T-helper 2 cell treated with Interferon-gamma antibody and Interleukin-4, amounts not matched to agents 100 ng/mL and 5 ng/mL, for 36 hours (primary cell): ENCODE measurements at regions not wholly inside any gene's neighbourhood (a gene's known extent, or its start where the extent isn't known, plus 50 kb on each side); places are given as distances from the start of the nearest gene placed in this dataset.
"Not testable (repeated sequence)": the region's sequence is repeated elsewhere in the genome, so short reads cannot be mapped to it uniquely, and the experiment has no call there.

Source experiments
- intact Hi-C: fragments of 100-400 bp; cut with micrococcal nuclease; formaldehyde crosslinking; loops from one replicate; pipeline ENCODE4 v1.15.1; 2023

DNA sequence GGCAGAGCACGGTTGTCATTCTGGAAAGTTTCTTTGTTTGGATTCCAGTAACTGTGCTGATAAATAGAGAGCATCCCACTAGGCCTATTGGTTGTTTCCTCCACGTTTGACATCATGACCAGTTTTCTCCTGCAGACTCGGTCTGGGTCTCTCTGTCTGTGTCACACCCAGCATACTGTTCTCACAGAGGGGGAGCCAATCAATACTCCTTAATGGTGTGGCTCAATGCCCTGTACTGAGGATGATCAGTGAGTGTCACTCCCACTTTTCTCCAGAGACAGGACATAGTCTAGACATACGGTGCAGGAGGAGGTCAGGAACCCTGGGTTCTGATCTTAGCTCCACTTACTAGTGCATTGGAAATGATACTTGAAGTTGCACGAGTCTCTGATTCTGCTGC, 88.2 kb upstream of the BLID start:
- intact Hi-C loops = no loop called here

DNA sequence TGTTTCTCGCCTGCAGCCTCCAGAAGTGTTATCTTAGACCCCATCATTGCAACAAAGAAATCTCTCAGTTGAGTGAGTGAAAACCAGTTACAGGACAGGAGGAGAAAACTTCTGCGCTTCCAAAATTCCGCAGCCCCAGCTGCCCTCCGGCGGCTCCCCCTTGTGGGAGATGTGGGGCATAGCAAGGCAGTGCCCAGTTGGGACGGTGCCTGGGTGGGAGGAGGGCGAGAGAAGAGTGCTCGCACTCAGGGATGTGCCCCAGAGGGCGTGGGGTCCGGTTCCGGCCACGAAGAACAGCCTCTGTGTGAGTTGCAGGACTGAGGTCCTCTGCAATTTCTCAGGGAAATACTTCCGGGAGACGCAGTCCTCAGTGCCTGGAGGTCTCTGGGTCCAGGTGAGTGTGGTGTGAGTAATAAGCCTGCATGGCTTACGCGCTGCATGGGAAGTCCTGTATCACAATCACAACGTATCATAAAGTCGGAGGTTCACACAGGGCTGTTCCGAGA, 87.0 kb upstream of the BLID start:
- intact Hi-C loops = loop anchor here (1.0 kb wide), 1 partner anchor 547 kb away; no protein-coding TSS in a partner anchor

DNA sequence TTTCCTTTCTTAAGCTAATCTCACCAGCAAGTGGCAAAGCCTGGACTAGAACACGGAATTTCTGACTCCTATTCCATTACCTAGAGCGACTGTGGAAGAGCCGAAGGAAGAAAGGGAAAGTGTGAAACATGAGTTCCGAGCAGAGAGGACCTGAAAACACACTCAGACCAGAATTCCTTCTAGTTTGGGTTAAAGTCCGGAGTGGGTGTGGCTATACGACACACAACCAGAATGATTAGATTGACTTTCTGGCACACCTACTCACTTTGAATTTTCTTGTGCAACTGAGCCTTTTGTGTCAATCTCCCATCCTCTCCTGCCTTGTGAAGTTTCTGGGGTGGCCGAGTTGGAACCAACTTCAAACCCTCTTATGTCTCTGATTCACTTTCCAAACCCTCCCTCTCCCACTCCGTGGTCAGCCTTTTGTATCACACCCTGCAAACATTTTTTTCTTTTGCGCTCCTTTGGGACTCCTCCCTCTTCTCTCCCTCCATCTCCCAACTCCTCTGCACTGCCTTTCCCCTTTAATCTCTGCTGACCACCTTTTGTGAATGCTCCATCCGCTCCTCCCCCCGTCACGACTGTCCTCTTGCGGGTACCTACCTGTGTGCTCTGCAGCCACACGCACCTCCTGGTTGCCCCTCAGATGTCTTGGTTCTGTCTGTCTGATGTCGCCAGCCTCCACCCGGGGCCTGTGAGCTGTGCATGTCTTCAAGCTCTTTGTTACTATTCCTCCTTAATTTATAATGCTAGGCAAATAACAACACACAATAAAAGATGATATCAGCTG, 86.3 kb upstream of the BLID start:
- intact Hi-C loops = no loop called here

DNA sequence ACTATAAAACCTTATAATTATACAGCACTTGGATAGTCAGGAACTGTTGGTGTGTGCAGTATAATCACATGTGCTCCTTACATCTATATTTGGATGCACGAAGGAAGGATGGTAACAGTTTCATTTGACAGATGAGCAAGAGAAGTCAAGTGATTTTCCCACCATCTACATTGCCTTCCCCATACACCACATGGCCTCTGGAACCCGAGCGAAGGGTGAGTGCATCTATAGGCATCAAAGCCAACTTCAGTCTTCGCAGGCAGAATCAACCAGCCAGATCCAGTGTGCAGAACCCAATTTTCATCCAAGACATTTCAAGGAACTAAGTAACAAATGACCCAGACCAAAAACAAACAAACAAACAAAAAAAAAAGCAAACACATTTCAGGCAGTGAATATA, 85.1 kb upstream of the BLID start:
- intact Hi-C loops = no loop called here

DNA sequence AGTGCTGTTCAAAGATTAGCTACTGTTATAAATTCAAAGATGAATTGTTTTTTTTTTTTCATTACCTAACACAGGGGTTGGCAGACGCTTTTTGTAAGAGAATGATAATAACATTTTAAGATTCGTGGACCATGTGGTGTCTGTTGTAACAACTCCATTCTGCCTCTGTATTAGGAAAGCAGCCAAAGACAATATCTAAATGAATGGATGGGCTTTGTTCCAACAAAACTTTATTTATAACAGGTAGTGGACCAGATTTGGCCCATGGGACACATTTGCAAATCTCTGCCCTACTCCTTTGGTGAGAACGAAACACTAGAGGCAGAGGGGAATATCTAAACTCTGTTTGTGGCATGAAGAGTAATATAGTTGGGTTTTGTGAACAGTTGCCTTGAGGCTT, 83.6 kb upstream of the BLID start:
- intact Hi-C loops = no loop called here

DNA sequence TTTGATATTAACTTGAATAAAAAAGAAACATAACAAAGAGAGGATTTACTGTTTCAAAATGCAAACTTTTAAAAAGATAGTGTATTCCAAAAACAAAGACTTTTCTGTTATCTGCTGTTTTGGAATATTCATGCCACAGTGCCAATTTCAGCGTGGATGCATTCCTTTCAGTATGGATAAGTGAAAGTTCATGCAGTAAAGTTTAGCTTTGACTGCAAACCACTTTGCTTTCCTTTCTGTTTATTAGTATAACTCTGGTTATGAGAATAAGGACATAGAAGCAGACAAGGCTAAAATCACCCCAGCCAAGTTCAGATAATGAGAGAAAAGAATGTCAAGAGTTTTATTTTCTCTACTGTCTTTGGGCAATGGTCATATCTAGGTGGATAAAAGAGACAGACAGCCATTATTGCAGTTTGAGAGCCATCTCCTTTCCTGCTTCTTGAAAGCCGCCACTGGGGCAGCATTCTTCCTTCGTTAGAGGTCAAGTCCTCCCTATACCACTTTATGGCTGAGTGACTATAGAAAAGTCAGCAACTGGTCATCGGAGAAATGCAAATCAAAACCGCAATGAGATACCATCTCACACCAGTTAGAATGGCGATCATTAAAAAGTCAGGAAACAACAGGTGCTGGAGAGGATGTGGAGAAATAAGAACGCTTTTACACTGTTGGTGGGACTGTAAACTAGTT, 82.4 kb upstream of the BLID start:
- intact Hi-C loops = no loop called here

DNA sequence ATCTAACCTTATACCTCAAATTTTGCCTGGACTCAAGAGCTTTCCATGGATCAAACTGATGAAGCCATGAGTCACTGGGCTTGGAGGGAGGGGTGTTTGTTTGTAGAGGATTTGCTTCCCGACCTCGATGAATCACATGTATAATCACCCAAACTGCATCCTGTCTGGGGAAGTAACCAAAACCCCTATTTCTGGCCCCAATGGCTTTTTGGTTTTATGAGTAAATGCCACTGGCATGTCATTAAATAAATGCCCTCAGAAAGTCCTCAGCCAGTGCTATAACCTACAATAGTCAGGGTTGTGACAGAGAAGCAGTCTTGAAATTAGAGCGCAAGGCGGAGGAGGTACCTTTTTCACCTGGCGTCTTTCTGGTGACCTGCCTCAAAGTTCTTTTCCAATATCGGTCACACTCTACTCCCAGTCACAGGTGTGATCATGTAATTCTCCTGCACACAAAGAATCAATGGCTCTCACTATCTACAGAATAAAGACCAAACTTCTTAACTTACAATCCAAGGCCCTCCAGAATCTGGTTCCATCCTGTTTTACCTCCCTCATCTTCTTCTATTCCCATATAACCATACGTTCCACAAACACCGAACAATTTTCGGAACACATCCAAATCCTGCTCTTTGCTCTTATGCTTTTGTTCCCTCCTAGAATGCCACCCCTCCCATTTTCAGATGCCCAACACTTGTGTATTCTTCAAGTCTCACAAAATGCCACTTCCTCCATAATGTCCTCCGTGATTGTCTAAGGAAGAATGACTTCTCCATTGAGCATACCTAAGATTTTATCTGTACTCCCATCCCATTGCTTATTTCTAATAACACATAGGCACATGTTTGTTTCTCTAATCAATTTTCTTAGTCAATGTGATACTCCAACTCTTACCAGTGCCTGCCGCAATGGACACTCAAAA, 81.3 kb upstream of the BLID start:
- intact Hi-C loops = no loop called here

DNA sequence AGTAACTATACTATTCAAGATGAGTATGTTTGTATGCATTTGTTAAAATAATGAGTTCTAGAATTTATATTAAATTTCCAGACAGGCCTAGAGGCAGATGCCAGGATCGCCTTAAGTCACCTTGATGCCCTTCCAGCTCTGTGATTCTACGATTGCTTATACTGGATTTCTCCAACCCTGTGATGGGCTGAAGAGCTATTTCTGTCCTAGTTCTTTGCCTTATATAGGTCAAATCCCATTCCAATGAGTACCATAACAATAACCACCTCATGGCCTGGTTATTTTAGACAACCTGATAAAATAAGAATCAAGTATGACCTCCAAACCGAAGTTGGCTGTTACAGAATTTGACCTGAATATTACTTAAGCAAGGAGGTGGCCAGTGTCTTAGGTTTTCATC, 79.8 kb upstream of the BLID start:
- intact Hi-C loops = no loop called here

DNA sequence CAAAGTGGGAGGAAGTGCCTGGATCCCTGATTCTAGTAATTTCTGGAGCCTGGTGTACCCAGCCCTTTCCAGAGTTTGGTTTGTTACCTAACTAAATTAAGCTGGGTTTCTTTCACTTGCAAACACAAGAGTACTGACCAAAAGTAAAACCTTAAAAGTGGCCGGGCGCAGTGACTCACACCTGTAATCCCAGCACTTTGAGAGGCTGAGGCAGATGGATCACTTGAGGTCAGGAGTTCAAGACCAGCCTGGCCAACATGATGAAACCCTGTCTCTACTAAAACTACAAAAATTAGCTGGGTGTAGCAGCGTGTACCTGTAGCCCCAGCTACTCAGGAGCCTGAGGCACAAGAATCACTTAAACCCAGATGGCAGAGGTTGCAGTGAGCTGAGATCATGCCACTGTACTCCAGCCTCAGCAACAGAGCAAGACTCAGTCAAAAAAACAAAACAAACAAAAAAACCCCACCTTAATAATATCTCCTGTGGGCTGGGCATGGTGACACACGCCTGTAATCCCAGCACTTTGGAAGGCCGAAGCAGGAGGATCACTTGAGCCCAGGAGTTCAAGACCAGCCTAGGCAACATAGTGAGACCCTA, 78.0 kb upstream of the BLID start:
- intact Hi-C loops = not testable (repeated sequence)

DNA sequence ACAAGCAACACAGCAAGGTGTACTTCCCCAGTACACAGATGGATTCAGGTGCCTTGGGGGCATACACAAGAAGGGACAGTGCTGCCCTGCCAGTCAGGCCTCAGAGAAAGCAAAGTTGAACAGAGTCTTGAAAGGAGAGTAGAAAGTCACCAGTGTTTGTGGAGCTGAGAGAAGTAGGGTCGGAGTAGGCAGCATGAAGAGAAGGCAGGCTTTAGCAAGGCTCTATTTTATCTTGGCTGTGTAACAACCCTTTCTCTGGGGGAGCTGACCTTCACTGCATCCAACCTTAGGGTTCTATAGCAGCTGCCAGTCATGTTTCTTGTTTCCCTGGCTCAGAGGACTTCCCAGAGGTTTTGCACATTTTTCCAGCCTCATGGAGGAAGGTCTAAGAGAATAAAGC, 77.4 kb upstream of the BLID start:
- intact Hi-C loops = no loop called here

DNA sequence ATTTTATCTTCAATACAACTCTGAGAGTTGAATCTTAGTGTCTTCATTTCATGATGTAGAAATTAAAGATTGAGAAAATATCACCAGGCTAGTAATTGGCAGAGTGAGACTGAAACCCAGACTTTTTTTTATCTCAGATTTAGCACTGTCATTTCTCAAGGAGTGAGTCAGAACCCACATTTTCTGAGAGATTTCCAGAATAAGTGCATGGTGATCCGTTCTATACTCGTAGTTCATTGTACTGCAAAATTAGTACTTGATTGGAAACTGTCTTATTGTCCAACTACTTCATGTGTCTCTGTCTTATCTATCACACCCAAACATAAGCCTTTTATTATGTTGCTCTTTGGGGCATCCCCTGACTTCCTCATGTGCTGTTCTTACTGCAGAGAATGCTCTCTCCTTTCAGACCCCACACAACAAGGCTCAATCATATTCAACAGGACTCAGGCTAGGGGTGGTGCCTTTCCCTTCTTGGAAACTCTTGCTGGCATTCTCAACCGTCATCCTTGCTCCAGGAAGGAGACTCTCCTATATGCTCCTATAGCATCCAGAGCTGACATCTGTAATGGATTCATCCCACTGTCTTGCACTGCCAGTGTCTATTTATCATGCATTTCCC, 76.7 kb upstream of the BLID start:
- intact Hi-C loops = no loop called here

DNA sequence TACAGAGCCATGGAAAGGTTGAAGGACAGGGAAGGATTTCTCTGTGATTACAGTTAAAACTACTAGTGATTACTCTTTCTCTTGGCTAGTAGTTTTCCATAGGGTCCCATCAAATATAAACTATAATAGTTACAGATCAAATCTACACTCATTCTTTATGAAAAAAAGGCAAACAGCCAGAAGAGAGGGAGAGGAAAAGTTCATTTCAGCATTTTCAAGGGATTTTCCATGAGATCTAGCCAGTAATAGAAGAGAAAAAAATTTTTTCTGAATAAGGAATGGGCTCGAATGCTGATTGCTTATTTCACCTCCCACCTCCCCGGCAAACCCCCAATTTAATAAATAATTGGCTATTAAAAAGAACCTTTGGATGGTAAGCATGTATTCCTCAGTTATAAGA, 74.8 kb upstream of the BLID start:
- intact Hi-C loops = no loop called here

DNA sequence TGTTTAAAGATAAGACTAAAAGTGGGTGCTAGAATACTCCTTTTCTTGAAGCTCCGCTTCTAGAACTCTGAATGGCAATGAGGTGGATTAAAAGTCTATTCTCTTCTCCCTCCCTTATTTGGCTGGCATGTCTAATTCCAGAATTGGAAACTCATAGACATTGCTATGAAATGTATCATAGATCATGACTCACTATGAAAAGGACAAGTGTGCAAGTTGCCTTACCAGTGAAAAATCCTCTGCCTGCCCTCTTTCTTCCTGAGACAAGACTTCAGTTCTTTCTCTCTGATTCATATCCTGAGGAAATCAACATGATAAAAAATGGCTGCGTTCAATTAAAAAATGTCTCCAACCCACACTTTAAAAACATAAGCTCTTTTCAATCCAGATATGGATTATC, 73.2 kb upstream of the BLID start:
- intact Hi-C loops = no loop called here

DNA sequence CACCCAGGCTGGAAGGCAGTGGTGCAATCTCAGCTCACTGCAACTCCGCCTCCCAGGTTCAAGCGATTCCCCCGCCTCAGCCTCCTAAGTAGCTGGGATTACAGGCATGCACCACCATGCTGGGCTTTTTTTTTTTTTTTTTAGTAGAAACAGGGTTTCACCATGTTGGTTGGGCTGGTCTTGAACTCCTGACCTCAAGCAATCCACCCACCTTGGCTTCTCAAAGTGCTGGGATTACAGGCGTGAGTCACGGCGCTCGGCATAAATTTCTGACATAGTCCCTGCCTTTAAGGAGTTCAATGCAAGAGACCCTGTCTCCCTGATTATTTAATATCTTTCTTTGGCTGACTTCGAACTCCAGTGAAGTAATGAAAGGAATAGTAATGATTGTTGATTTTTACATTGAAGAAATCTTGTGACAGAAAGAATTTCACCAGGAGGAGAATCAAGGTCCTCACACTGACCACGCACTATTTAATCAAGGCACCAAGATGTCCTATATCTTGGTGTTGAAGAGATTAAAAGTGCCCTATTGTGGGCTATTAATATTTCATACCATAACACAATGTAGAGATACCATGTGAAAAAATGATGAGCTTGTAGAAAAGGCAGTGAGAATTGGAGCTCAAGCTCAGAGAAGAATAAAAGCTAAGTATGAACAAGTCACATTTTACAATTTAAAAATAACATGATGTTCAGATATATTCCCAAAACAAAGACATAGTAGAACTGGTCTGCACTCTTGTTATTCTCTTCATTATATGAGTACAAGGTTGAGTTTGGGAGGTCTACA, 71.6 kb upstream of the BLID start:
- intact Hi-C loops = no loop called here

DNA sequence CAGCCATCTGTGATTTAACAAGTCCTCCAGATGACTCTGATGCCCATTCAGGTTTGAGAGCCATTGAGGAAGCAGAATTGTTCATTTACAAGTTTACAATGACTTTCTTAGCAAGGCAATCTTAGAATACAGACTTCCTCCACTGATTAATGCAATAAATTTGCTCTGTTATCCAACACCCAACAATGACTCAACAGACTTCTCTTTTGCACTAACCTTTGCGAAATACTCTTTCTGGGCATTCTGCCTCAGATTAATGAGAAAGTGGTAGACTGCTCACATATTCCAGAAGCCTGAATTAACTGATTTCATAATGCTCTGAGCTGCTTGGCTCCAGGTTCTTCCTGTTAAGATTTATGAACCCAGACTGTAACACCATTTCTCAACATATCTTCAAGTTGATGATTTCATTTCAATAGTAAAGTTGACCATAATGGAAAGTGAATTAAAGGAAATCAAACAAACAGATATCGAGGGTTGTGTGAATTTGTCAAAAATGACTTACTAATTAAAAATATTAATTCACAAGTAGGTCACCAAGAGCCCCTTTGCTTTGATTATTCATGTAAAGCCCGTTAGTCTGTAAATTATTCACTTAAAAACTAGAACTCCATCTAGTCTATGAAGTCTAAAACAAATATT, 70.5 kb upstream of the BLID start:
- intact Hi-C loops = no loop called here

DNA sequence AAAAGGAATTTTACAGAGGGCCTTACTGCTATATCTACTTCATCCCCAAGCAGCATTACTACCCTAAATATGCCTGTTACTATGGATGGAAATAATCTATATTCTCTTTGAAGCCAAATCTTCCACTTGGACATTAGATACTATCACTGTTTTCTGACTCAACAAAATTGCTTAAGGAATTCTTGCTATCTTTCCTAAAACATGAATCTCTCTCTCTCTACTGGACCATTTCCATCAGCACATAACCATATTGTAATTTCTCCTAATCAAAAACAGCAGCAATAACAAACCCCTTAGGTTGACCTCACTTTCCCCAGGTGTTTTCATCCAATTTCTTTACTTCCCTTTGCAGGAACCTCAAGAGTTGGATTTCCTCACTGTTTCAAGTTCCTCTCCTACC, 67.9 kb upstream of the BLID start:
- intact Hi-C loops = no loop called here

DNA sequence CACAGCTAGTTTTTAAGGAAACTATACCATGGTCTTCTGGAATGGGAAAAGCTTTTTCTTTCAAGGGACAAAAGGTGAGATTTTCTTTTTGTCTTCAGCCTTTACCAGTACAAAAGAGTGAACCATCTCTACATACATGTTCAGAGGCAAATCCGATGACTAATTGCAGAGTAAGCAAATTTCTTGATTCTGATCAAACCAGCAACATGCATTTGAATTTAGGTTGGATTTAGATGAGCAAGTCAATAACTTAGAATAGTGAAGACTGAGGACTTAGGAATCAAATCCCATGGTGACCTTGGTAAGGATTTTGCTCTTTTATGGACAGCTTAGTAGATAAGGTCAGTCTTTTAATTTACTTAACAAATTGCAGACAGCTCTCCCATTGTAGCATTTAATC, 65.9 kb upstream of the BLID start:
- intact Hi-C loops = no loop called here

DNA sequence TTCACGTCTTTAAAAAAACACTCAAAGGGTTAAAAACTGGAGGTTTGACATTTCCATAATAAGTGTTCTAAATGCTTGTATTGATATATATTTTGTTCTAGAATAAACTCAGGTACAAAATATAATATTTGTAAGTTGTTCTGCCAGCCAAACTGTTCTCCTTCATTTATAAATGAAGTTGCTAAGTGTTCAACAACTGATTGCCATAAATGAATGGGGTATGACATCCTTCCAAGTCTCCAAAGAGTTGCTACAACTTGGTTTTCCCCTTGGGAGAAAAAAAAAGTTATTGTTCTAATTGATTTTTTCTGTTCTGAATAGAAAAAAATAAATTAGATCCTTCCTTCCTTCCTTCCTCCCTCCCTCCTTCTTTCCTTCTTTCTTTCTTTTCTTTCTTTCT, 65.4 kb upstream of the BLID start:
- intact Hi-C loops = no loop called here

DNA sequence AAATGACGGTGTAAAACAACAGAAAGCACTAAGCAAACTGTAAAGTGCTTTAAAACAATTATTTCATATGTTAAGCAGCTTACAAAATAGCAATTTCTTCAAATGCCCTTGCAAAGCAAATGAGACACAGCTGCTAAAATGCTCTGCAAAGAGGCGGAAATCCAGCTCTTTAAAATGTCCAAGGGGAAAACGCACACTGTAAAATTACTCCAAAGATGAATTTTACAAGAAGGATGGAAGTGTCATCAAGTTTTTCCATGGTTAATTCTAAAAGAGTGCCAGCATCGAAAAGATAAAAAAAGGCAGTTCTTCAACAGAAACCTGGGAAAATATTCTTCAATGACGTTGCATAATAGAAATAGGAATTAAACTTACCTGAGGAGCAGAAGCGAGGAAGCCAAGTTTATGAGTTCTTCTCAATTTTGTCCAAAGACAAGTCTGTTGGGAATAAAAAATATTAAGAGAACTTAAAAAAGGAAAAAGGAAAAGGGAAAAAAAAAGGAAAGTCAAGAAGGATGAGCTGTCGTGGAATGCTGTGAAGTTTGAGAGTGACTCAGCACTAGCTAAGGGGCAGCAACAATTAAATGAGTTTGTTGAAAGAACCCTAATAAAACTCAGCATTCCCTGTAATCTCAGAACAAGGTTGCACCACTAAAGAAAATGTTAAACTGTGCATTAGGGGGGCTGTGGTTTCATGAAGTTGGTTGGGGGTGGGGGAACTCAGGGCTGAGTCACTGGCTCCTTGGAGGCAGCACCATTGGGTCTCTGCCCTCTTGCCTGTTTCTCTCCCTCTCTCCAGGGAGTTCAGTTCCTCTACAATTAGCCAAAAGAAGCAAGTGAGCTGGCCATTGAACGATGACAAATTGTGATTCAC, 64.2 kb upstream of the BLID start:
- intact Hi-C loops = no loop called here
